ENCODE measurements at regions not wholly inside any gene's neighbourhood (a gene's known extent, or its start where the extent isn't known, plus 50 kb on each side); places are given as distances from the start of the nearest gene placed in this dataset.

GRCh38 chr5:179464631-179465030 lies 85.7 kb upstream of the RUFY1 start:
- TF ChIP-seq POLR2A (IDR thresholded peaks at IDR 0.05; ENCODE audit: low read depth, low read length) (no peak), TAF1 (IDR thresholded peaks at IDR 0.05; ENCODE audit: low read depth, low read length) (no peak), POLR2AphosphoS5 (IDR thresholded peaks at IDR 0.05; ENCODE audit: low read depth, low read length) (no peak), POU2F2 (IDR thresholded peaks at IDR 0.05; ENCODE audit: low read depth, low read length) (no peak), PAX5 (IDR thresholded peaks at IDR 0.05; ENCODE audit: insufficient read depth, low read length, severe bottlenecking) (no peak), SPI1 (IDR thresholded peaks at IDR 0.05; ENCODE audit: low read depth, low read length) (no peak)

Measured in GM12891 (cell line).